ENCODE measurements at regions not wholly inside any gene's neighbourhood (a gene's known extent, or its start where the extent isn't known, plus 50 kb on each side); places are given as distances from the start of the nearest gene placed in this dataset.

DNA sequence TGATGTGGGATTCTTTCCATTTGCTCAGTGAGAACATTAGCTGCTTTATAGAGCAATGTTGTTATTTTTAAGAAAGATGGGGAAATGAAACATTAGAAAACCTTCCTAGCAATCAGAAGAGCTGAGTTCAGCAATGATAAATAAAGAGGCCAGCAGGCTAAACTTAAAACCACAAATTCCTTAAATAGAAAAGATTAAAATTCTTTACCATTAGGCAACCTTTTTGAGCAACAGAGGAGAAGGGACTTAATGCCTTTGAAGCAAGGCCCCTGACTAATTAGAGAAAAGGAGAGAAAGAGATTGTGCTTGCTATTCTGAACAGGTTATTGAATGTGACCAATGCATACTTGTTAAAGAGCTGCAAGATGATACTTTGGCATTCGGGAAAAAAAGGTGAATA lies 160.8 kb upstream of the LMO3 start:
- DNase-seq (ENCODE audit: low spot score), result no peak
- ChIA-PET CTCF (ENCODE audit: unreplicated experiment) (no interaction called here), POLR2A (interaction anchor here (0.7 kb wide), 1 partner anchor 24 kb away, joined by 3 read pairs; no protein-coding TSS in a partner anchor)
- Histone ChIP-seq H3K36me3 (ENCODE audit: insufficient read depth, low read length) (no peaks in the 10 kb centered on the region), H3K4me3 (ENCODE audit: low read depth, low read length, poor library complexity, severe bottlenecking) (no peak overlapping the region), H4K20me1 (ENCODE audit: insufficient read depth, low read length) (no peaks in the 10 kb centered on the region), H3K79me2 (ENCODE audit: insufficient read depth, low read depth, low read length) (no peaks in the 10 kb centered on the region), H3K27ac (ENCODE audit: low read depth, low read length, poor library complexity, severe bottlenecking) (no peak overlapping the region), H3K9me2 (ENCODE audit: insufficient read depth, low read length) (no peaks in the 10 kb centered on the region), H2AFZ (ENCODE audit: low read length) (no peak overlapping the region), H3K4me1 (ENCODE audit: insufficient read depth, low read length, poor library complexity, severe bottlenecking) (no peaks in the 10 kb centered on the region), H3K4me2 (ENCODE audit: low read length) (no peak overlapping the region), H3K9me3 (ENCODE audit: low read length) (no peaks in the 10 kb centered on the region)
- intact Hi-C loops (cut with micrococcal nuclease; ENCODE audit: unreplicated experiment), result no loop called here
- no TSS peak for BruUV-seq (replicated peaks)
- TF ChIP-seq, protein P1, sequence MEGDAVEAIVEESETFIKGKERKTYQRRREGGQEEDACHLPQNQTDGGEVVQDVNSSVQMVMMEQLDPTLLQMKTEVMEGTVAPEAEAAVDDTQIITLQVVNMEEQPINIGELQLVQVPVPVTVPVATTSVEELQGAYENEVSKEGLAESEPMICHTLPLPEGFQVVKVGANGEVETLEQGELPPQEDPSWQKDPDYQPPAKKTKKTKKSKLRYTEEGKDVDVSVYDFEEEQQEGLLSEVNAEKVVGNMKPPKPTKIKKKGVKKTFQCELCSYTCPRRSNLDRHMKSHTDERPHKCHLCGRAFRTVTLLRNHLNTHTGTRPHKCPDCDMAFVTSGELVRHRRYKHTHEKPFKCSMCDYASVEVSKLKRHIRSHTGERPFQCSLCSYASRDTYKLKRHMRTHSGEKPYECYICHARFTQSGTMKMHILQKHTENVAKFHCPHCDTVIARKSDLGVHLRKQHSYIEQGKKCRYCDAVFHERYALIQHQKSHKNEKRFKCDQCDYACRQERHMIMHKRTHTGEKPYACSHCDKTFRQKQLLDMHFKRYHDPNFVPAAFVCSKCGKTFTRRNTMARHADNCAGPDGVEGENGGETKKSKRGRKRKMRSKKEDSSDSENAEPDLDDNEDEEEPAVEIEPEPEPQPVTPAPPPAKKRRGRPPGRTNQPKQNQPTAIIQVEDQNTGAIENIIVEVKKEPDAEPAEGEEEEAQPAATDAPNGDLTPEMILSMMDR (conservative IDR thresholded peaks at IDR 0.05; ENCODE audit: low read length), result no peak

DNA sequence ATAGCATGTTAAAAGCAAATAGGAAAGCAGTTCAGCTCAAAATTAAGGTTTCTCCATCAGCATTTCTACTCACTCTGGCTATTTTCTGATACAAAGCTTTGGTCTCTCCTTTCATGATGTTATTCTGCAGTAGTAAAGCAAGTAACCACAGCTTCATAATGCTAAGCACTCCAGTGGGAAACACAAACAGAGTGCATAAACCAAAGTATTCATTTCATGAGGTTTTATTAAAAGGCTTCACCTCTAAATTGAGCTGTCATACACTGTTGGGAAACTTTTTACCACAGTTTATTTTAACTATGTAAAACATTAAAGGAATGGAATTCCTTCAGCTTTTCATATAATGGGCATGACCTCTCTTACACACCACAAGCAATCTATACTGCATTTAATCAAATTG lies 157.9 kb upstream of the LMO3 start:
- H2AFZ ChIP-seq (ENCODE audit: low read length), result no peak overlapping the region
- H3K9me2 ChIP-seq (ENCODE audit: insufficient read depth, low read length), result no peaks in the 10 kb centered on the region
- no peak for TF ChIP-seq EZH2phosphoT487 (IDR thresholded peaks at IDR 0.05; ENCODE audit: borderline replicate concordance, low read depth, low read length)
- TF ChIP-seq, protein P1 (conservative IDR thresholded peaks at IDR 0.05; ENCODE audit: low read length), result no peak
- ChIA-PET POLR2A (interaction anchor here (0.6 to 1.4 kb wide), 4 partner anchors 9 to 411 kb away, joined by 3 to 6 read pairs (median 5); no protein-coding TSS in a partner anchor), CTCF (ENCODE audit: unreplicated experiment) (no interaction called here)
- no peaks in the 10 kb centered on the region for H3K36me3 ChIP-seq (ENCODE audit: insufficient read depth, low read length)
- no peaks in the 10 kb centered on the region for H3K4me1 ChIP-seq (ENCODE audit: insufficient read depth, low read length, poor library complexity, severe bottlenecking)
- H3K4me3 ChIP-seq (ENCODE audit: low read depth, low read length, poor library complexity, severe bottlenecking), result no peak overlapping the region
- DNase-seq (ENCODE audit: low spot score), result no peak
- intact Hi-C loops (cut with micrococcal nuclease; ENCODE audit: unreplicated experiment), result no loop called here
- H4K20me1 ChIP-seq (ENCODE audit: insufficient read depth, low read length), result no peaks in the 10 kb centered on the region
- H3K79me2 ChIP-seq (ENCODE audit: insufficient read depth, low read depth, low read length), result no peaks in the 10 kb centered on the region
- no peak overlapping the region for H3K27ac ChIP-seq (ENCODE audit: low read depth, low read length, poor library complexity, severe bottlenecking)
- H3K4me2 ChIP-seq (ENCODE audit: low read length), result no peak overlapping the region
- no peaks in the 10 kb centered on the region for H3K9me3 ChIP-seq (ENCODE audit: low read length)
- no TSS peak for BruUV-seq (replicated peaks)

DNA sequence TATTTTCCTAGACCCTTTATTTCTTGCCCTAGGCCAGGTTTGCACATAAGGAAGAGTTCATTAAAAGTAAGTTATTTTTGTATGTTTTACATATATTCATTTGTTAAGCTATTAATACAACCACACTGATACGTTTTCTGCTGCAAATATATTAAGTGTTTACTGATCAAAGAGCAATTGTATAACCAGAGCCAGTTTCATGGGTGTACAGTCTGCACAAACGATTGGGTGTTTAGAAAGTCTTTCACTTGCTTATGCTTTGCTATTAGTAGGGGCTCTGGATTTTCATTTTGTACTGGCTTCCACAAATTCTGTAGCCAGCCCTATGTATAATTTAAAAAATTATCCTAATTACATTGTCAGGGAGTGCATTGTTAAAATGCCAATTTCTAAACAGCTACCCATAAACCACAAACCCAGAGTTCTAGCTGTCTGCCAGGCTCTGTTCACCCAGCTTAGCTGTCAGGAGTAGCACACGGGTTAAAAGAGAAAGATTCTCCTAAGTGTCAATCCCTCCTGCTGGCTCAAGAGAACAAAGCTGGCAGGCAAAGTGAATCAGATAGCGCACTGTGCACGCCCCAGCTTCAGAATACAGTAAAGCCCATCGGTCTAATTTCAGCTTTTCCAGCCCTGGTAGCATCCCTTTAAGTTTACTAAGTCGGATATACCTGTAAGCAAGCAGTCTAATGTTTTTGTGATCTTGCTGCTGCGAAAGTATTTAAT lies 151.0 kb upstream of the LMO3 start:
- no peak for DNase-seq (ENCODE audit: low spot score)
- TF ChIP-seq EZH2phosphoT487 (IDR thresholded peaks at IDR 0.05; ENCODE audit: borderline replicate concordance, low read depth, low read length), result no peak
- TF ChIP-seq, protein P1 (conservative IDR thresholded peaks at IDR 0.05; ENCODE audit: low read length), result no peak
- Histone ChIP-seq H3K4me1 (ENCODE audit: insufficient read depth, low read length, poor library complexity, severe bottlenecking) (no peaks in the 10 kb centered on the region), H3K27ac (ENCODE audit: low read depth, low read length, poor library complexity, severe bottlenecking) (no peak overlapping the region), H3K9me3 (ENCODE audit: low read length) (no peaks in the 10 kb centered on the region), H3K79me2 (ENCODE audit: insufficient read depth, low read depth, low read length) (no peaks in the 10 kb centered on the region), H3K4me3 (ENCODE audit: low read depth, low read length, poor library complexity, severe bottlenecking) (no peak overlapping the region), H3K9me2 (ENCODE audit: insufficient read depth, low read length) (no peaks in the 10 kb centered on the region), H3K36me3 (ENCODE audit: insufficient read depth, low read length) (no peaks in the 10 kb centered on the region), H2AFZ (ENCODE audit: low read length) (no peak overlapping the region), H3K4me2 (ENCODE audit: low read length) (no peak overlapping the region), H4K20me1 (ENCODE audit: insufficient read depth, low read length) (no peaks in the 10 kb centered on the region)
- BruUV-seq (replicated peaks), result no TSS peak
- intact Hi-C loops (cut with micrococcal nuclease; ENCODE audit: unreplicated experiment), result no loop called here
- ChIA-PET CTCF (ENCODE audit: unreplicated experiment) (no interaction called here), POLR2A (interaction anchor here (1.1 kb wide), 1 partner anchor 78 kb away, joined by 3 read pairs; no protein-coding TSS in a partner anchor)
